Adrenal gland (tissue), 5 donors: ENCODE measurements at regions not wholly inside any gene's neighbourhood (a gene's known extent, or its start where the extent isn't known, plus 50 kb on each side); places are given as distances from the start of the nearest gene placed in this dataset.

Experiments used
- CTCF ChIP-seq, 6 experiments: fragments of 450-650 bp in 4 of 6; fragments of 200-600 bp in 2 of 6; sonication (generic) in 1 of 6; IDR thresholded peaks; 1 replicate in 5 of 6; 2 replicates in 1 of 6; pipeline versions ENCODE4 v1.5.1 to v1.8.0; 2016 to 2021; ENCODE audit warnings: antibody characterized with exemption in 6 of 6, mild to moderate bottlenecking in 2 of 6, moderate library complexity in 1 of 6
- POLR2A ChIP-seq, 2 donors: fragments of 450-650 bp; IDR thresholded peaks; one replicate each; pipeline ENCODE4 v1.6.1; 2017; ENCODE audit warnings: antibody characterized with exemption in 2 of 2, mild to moderate bottlenecking in 2 of 2, moderate library complexity in 1 of 2
- donor health status: DM: no; HTN: no; CAD: no.

DNA sequence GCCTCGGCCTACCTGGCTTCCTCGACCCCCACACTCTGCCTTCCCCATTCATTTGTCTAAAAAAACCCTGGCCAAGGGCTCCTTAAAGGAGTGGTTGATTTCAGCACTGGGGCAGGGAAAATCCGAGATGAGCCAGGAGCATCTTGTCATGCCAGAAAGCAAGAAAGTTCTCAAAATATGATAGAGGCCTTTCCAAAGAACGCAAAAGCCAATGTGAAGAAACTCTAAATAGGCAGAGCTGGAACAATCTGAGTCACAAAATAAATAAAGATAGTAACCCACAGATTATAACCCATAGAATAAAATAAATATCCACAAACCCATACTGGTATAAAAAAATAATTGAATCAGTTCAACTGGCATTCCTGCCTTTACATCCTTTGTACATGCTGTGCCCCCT, 192.3 kb upstream of the SALL1 start:
- TF ChIP-seq POLR2A (IDR thresholded peaks at IDR 0.05) (no peak), CTCF (IDR thresholded peaks at IDR 0.05) (no peak)
